GM19035 (cell line): ENCODE measurements at regions not wholly inside any gene's neighbourhood (a gene's known extent, or its start where the extent isn't known, plus 50 kb on each side); places are given as distances from the start of the nearest gene placed in this dataset.

ENCODE experiments used
- ATAC-seq: cut with Tn5 transposase; IDR thresholded peaks from one replicate; pipeline ENCODE4 v1.9.1; 2021; ENCODE audit not compliant: unreplicated experiment

GRCh38 chr13:26838821-26839220, 78.2 kb upstream of the GPR12 start:
- no peak for ATAC-seq

GRCh38 chr13:26837997-26838396, 77.4 kb upstream of the GPR12 start:
- no peak for ATAC-seq

- ATAC-seq = no peak
These were observed 76.5 kb upstream of the GPR12 start for GRCh38 chr13:26837102-26837501.

GRCh38 chr13:26836626-26837025, 76.0 kb upstream of the GPR12 start:
- no peak for ATAC-seq

- no peak for ATAC-seq
These were observed 74.1 kb upstream of the GPR12 start for GRCh38 chr13:26834646-26835045.

- ATAC-seq = no peak
These were observed 70.8 kb upstream of the GPR12 start for GRCh38 chr13:26831336-26831908.

- ATAC-seq = no peak
These were observed 69.1 kb upstream of the GPR12 start for GRCh38 chr13:26829716-26830115.

- ATAC-seq = no peak
These were observed 64.0 kb upstream of the GPR12 start for GRCh38 chr13:26824581-26824980.

GRCh38 chr13:26822146-26822545, 61.6 kb upstream of the GPR12 start:
- no peak for ATAC-seq

GRCh38 chr13:26821672-26822071, 61.1 kb upstream of the GPR12 start:
- ATAC-seq = no peak

GRCh38 chr13:26820871-26821270, 60.3 kb upstream of the GPR12 start:
- ATAC-seq = no peak

- no peak for ATAC-seq
These were observed 58.5 kb upstream of the GPR12 start for GRCh38 chr13:26819046-26819445.

- ATAC-seq = no peak
These were observed 56.3 kb upstream of the GPR12 start for GRCh38 chr13:26816881-26817280.

GRCh38 chr13:26813980-26814348, 53.4 kb upstream of the GPR12 start:
- ATAC-seq = no peak

GRCh38 chr13:26813321-26813979, 52.9 kb upstream of the GPR12 start:
- ATAC-seq = no peak

GRCh38 chr13:26811581-26811980, 51.0 kb upstream of the GPR12 start:
- ATAC-seq = no peak
